Tibial nerve (tissue), 3 donors: ENCODE measurements at regions not wholly inside any gene's neighbourhood (a gene's known extent, or its start where the extent isn't known, plus 50 kb on each side); places are given as distances from the start of the nearest gene placed in this dataset.

Experiments
- CTCF ChIP-seq, 5 experiments: fragments of 200-600 bp in 3 of 5; fragments of 450-650 bp in 2 of 5; sonication (generic) in 3 of 5; IDR thresholded peaks; one replicate each; pipeline ENCODE4 v1.5.1; 2016 to 2019; ENCODE audit warnings: antibody characterized with exemption in 5 of 5, mild to moderate bottlenecking in 3 of 5, moderate library complexity in 2 of 5
- POLR2A ChIP-seq, 2 donors: fragments of 450-650 bp; IDR thresholded peaks; one replicate each; pipeline ENCODE4 v1.6.1; 2017; ENCODE audit warnings: antibody characterized with exemption in 2 of 2, mild to moderate bottlenecking in 2 of 2, moderate library complexity in 2 of 2

- TF ChIP-seq CTCF (IDR thresholded peaks at IDR 0.05) (no peak), POLR2A (IDR thresholded peaks at IDR 0.05) (no peak)
Observed at GRCh38 chr4:155005395-155006090, 202.9 kb upstream of the NPY2R start.
